GM23338 (cell line): ENCODE measurements at regions not wholly inside any gene's neighbourhood (a gene's known extent, or its start where the extent isn't known, plus 50 kb on each side); places are given as distances from the start of the nearest gene placed in this dataset.

ENCODE experiments used
- ATAC-seq: fragments of 200-7000 bp; cut with Tn5 transposase; 3 replicates; pipeline ENCODE4 v1.9.1; 2020
- DNase-seq: peaks from one replicate; pipeline ENCODE4 v3.0.0-alpha.2; 2015; ENCODE audit warnings: low spot score
- H2AFZ ChIP-seq: fragments of 200-600 bp; sonication (generic); 2 replicates; pipeline ENCODE4 v1.8.0; 2016; ENCODE audit warnings: antibody characterized with exemption, mild to moderate bottlenecking, moderate library complexity
- H3F3A ChIP-seq: fragments of 200-600 bp; sonication (generic); replicated peaks from 2 replicates; pipeline ENCODE4 v1.8.0; 2017; ENCODE audit warnings: antibody characterized with exemption, mixed run types, low read depth
- H3K27ac ChIP-seq: fragments of 200-600 bp; sonication (generic); 2 replicates; pipeline ENCODE4 v1.6.1; 2016; ENCODE audit warnings: low read depth
- H3K27me3 ChIP-seq: fragments of 200-600 bp; sonication (generic); 2 replicates; pipeline ENCODE4 v1.8.0; 2016; ENCODE audit warnings: mild to moderate bottlenecking, mixed run types, moderate library complexity; ENCODE audit not compliant: insufficient read depth
- H3K36me3 ChIP-seq: fragments of 200-600 bp; sonication (generic); 2 replicates; pipeline ENCODE4 v1.8.0; 2016; ENCODE audit warnings: mild to moderate bottlenecking; ENCODE audit not compliant: insufficient read depth
- H3K4me1 ChIP-seq: fragments of 200-600 bp; sonication (generic); 2 replicates; pipeline ENCODE4 v1.8.0; 2016; ENCODE audit warnings: mild to moderate bottlenecking, moderate library complexity; ENCODE audit not compliant: insufficient read depth
- H3K4me2 ChIP-seq: fragments of 200-600 bp; sonication (generic); 2 replicates; pipeline ENCODE4 v1.7.1; 2017; ENCODE audit warnings: mixed run types
- H3K4me3 ChIP-seq: fragments of 200-600 bp; sonication (generic); 2 replicates; pipeline ENCODE4 v1.6.1; 2016; ENCODE audit warnings: mixed run types
- H3K79me2 ChIP-seq: fragments of 200-600 bp; sonication (generic); replicated peaks from 2 replicates; pipeline ENCODE4 v1.8.0; 2017; ENCODE audit warnings: mild to moderate bottlenecking; ENCODE audit not compliant: insufficient read depth
- H3K9me2 ChIP-seq: fragments of 200-600 bp; sonication (generic); 2 replicates; pipeline ENCODE4 v1.8.0; 2017; ENCODE audit not compliant: insufficient read depth
- H4K20me1 ChIP-seq: fragments of 200-600 bp; sonication (generic); replicated peaks from 2 replicates; pipeline ENCODE4 v1.8.0; 2017; ENCODE audit warnings: mild to moderate bottlenecking; ENCODE audit not compliant: insufficient read depth
- H3K27ac Mint-ChIP-seq: 2 replicates; pipeline ENCODE4 v1.8.0; 2020; ENCODE audit warnings: inconsistent platforms, mild to moderate bottlenecking, moderate library complexity, mixed read lengths
- H3K27me3 Mint-ChIP-seq: 3 replicates; pipeline ENCODE4 v1.8.0; 2022; ENCODE audit warnings: low read depth, mild to moderate bottlenecking, moderate library complexity, mixed read lengths, inconsistent platforms; ENCODE audit not compliant: insufficient read depth, poor library complexity
- H3K36me3 Mint-ChIP-seq: 3 replicates; pipeline ENCODE4 v1.8.0; 2021; ENCODE audit warnings: low read depth, mild to moderate bottlenecking, inconsistent platforms, moderate library complexity, mixed read lengths
- H3K4me1 Mint-ChIP-seq: 3 replicates; pipeline ENCODE4 v1.8.0; 2020; ENCODE audit warnings: mild to moderate bottlenecking, inconsistent platforms, mixed read lengths
- H3K4me3 Mint-ChIP-seq: 3 replicates; pipeline ENCODE4 v1.8.0; 2021; ENCODE audit warnings: moderate library complexity, mild to moderate bottlenecking, inconsistent platforms, mixed read lengths
- H3K9me3 Mint-ChIP-seq: 3 replicates; pipeline ENCODE4 v1.8.0; 2020; ENCODE audit warnings: moderate library complexity, mild to moderate bottlenecking, inconsistent platforms, mixed read lengths
- POLR2AphosphoS5 ChIP-seq: IDR thresholded peaks from 2 replicates; pipeline ENCODE4 v1.6.1; 2016; ENCODE audit warnings: antibody characterized with exemption, low read depth
- REST ChIP-seq: IDR thresholded peaks from one replicate; pipeline ENCODE4 v1.6.1; 2018; ENCODE audit warnings: antibody characterized with exemption; ENCODE audit not compliant: unreplicated experiment
- ZNF331 ChIP-seq: fragments of 250-450 bp; sonication (Bioruptor Pico); IDR thresholded peaks from 2 replicates; pipeline ENCODE4 v1.5.0; 2020; ENCODE audit warnings: low read depth, mild to moderate bottlenecking, moderate library complexity
- ZNF462 ChIP-seq: fragments of 250-450 bp; sonication (Bioruptor Pico); IDR thresholded peaks from 2 replicates; pipeline ENCODE4 v1.5.0; 2020; ENCODE audit warnings: mild to moderate bottlenecking, moderate library complexity

GRCh38 chr13:60679131-60679530 lies 282.1 kb downstream of the TDRD3 start (continued):
- no peak for TF ChIP-seq ZNF462

GRCh38 chr13:60671386-60671785 lies 274.4 kb downstream of the TDRD3 start:
- no peak for TF ChIP-seq ZNF331
- TF ChIP-seq REST, result no peak
- TF ChIP-seq POLR2AphosphoS5, result no peak
- no peak for TF ChIP-seq ZNF462
- H3F3A ChIP-seq, result no peaks in the 10 kb centered on the region
- H4K20me1 ChIP-seq, result no peaks in the 10 kb centered on the region
- no peak overlapping the region for H3K4me3 ChIP-seq
- Mint-ChIP-seq H3K4me3 (no peak overlapping the region), H3K36me3 (peaks cover 6% of the 10 kb centered on the region), H3K4me1 (no peaks in the 10 kb centered on the region), H3K27ac (no peak overlapping the region), H3K9me3 (peaks cover 15% of the 10 kb centered on the region; the same call in 2 of the 3 replicates), H3K27me3 (no peaks in the 10 kb centered on the region)
- no peaks in the 10 kb centered on the region for H3K36me3 ChIP-seq
- H3K9me2 ChIP-seq, result 0 out of 2 replicates have a peak, but pooled peaks cover 5% of the 10 kb centered on the region
- H3K79me2 ChIP-seq, result no peaks in the 10 kb centered on the region
- H3K4me2 ChIP-seq, result no peak overlapping the region
- DNase-seq (no peak), ATAC-seq (no peak)
- no peaks in the 10 kb centered on the region for H3K4me1 ChIP-seq
- H2AFZ ChIP-seq, result no peak overlapping the region
- H3K27me3 ChIP-seq, result no peaks in the 10 kb centered on the region
- no peak overlapping the region for H3K27ac ChIP-seq
